ENCODE measurements at regions not wholly inside any gene's neighbourhood (a gene's known extent, or its start where the extent isn't known, plus 50 kb on each side); places are given as distances from the start of the nearest gene placed in this dataset.

DNA sequence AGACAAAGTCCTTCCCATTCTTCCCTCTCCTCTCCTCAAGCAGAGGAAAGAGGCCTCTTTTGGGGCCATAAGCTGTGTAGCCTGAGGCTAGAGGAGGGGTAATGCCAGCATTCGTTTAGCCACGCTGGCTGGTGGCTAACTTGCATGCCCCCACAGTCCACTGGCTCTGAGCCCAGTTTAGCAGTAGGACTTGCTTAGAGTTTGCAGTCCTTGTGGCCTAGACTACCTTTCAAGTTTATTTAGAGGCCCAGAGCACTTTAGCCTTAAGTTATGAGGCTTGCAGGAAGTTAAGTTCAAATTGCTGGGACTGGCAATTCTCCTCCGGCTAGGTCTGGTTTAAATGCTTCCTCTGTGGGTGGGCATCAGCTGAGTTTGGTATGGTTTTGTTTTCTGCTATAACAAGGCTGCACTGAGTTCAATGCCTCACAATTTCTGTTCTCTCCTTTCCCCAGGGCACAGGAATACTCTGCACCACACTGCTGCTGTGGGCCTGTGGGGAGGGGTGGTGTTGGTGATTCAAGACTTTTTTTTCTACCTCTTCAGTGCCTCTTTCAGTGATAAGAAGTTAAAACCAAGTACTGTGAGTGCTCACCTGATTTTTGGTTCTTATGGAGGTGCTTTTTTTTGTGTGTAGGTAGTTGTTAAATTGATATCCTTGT is 281.0 kb upstream of the C11orf87 start:
- H3K4me3 Mint-ChIP-seq, result no peak overlapping the region
- H3K27ac Mint-ChIP-seq, result no peak overlapping the region
- peaks cover 2% of the 10 kb centered on the region for H3K9me3 Mint-ChIP-seq
- H3K36me3 Mint-ChIP-seq (ENCODE audit: low read depth), result no peaks in the 10 kb centered on the region
- no peaks in the 10 kb centered on the region for H3K27me3 Mint-ChIP-seq (ENCODE audit: low read depth)
- TF ChIP-seq, protein P1, sequence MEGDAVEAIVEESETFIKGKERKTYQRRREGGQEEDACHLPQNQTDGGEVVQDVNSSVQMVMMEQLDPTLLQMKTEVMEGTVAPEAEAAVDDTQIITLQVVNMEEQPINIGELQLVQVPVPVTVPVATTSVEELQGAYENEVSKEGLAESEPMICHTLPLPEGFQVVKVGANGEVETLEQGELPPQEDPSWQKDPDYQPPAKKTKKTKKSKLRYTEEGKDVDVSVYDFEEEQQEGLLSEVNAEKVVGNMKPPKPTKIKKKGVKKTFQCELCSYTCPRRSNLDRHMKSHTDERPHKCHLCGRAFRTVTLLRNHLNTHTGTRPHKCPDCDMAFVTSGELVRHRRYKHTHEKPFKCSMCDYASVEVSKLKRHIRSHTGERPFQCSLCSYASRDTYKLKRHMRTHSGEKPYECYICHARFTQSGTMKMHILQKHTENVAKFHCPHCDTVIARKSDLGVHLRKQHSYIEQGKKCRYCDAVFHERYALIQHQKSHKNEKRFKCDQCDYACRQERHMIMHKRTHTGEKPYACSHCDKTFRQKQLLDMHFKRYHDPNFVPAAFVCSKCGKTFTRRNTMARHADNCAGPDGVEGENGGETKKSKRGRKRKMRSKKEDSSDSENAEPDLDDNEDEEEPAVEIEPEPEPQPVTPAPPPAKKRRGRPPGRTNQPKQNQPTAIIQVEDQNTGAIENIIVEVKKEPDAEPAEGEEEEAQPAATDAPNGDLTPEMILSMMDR (IDR thresholded peaks at IDR 0.05; ENCODE audit: unreplicated experiment in 3 of 3), result no peak
- H3K4me1 Mint-ChIP-seq, result no peaks in the 10 kb centered on the region

- no peaks in the 10 kb centered on the region for H3K36me3 Mint-ChIP-seq (ENCODE audit: low read depth)
Observed at GRCh38 chr11:109145287-109145686, 276.7 kb upstream of the C11orf87 start.

GRCh38 chr11:109147726-109148125 is 274.3 kb upstream of the C11orf87 start:
- Mint-ChIP-seq H3K27me3 (ENCODE audit: low read depth) (no peaks in the 10 kb centered on the region), H3K4me3 (no peak overlapping the region), H3K36me3 (ENCODE audit: low read depth) (no peaks in the 10 kb centered on the region), H3K4me1 (peaks cover 6% of the 10 kb centered on the region), H3K9me3 (no peaks in the 10 kb centered on the region), H3K27ac (no peak overlapping the region)
- TF ChIP-seq, protein P1 (IDR thresholded peaks at IDR 0.05; ENCODE audit: unreplicated experiment in 3 of 3), result no peak

More at GRCh38 chr11:109145287-109145686, 276.7 kb upstream of the C11orf87 start:
- no peak overlapping the region for H3K4me3 Mint-ChIP-seq
- TF ChIP-seq, protein P1 (IDR thresholded peaks at IDR 0.05; ENCODE audit: unreplicated experiment in 3 of 3), result no peak
- H3K9me3 Mint-ChIP-seq, result no peaks in the 10 kb centered on the region
- no peaks in the 10 kb centered on the region for H3K4me1 Mint-ChIP-seq
- no peak overlapping the region for H3K27ac Mint-ChIP-seq
- no peaks in the 10 kb centered on the region for H3K27me3 Mint-ChIP-seq (ENCODE audit: low read depth)

- H3K36me3 Mint-ChIP-seq (ENCODE audit: low read depth), result no peaks in the 10 kb centered on the region
- H3K27me3 Mint-ChIP-seq (ENCODE audit: low read depth), result no peaks in the 10 kb centered on the region
- H3K9me3 Mint-ChIP-seq, result no peaks in the 10 kb centered on the region
- no peak overlapping the region for H3K27ac Mint-ChIP-seq
- no peak overlapping the region for H3K4me3 Mint-ChIP-seq
- TF ChIP-seq, protein P1 (IDR thresholded peaks at IDR 0.05; ENCODE audit: unreplicated experiment in 3 of 3), result no peak
- peaks cover 8% of the 10 kb centered on the region for H3K4me1 Mint-ChIP-seq
Observed at GRCh38 chr11:109148669-109149068, 273.3 kb upstream of the C11orf87 start.

DNA sequence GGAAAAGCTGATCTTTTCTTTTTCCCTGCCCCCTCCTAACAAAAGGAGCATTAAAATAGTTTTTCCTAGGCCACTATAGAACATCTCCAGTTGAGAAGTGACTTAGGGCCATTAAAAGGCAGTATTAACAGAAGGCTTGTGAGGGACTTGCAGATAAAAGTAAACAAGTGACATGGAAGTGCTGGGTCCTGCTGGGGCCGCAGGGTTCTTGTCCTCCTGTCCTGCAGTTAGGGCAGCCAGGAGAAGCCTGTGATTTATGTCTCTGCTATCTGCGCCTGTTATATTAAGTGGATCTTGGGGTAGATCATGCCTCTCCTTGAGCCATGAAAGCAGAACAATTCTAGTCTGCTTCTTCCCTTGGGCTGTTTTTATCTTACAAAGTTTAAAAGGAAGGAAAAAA is 271.4 kb upstream of the C11orf87 start:
- Mint-ChIP-seq H3K27ac (no peak overlapping the region), H3K27me3 (ENCODE audit: low read depth) (no peaks in the 10 kb centered on the region), H3K4me1 (peaks cover 9% of the 10 kb centered on the region), H3K4me3 (no peak overlapping the region), H3K9me3 (peaks cover 2% of the 10 kb centered on the region), H3K36me3 (ENCODE audit: low read depth) (no peaks in the 10 kb centered on the region)
- TF ChIP-seq, protein P1 (IDR thresholded peaks at IDR 0.05; ENCODE audit: unreplicated experiment in 3 of 3), result no peak

GRCh38 chr11:109153836-109154235 is 268.2 kb upstream of the C11orf87 start:
- no peak overlapping the region for H3K27ac Mint-ChIP-seq
- no peak overlapping the region for H3K4me3 Mint-ChIP-seq
- H3K9me3 Mint-ChIP-seq, result peaks cover 7% of the 10 kb centered on the region
- H3K36me3 Mint-ChIP-seq (ENCODE audit: low read depth), result no peaks in the 10 kb centered on the region
- no peaks in the 10 kb centered on the region for H3K27me3 Mint-ChIP-seq (ENCODE audit: low read depth)
- TF ChIP-seq, protein P1 (IDR thresholded peaks at IDR 0.05; ENCODE audit: unreplicated experiment in 3 of 3), result no peak
- peaks cover 9% of the 10 kb centered on the region for H3K4me1 Mint-ChIP-seq

Measured in nephron (organoid).